ENCODE measurements at regions not wholly inside any gene's neighbourhood (a gene's known extent, or its start where the extent isn't known, plus 50 kb on each side); places are given as distances from the start of the nearest gene placed in this dataset.
"Not testable (repeated sequence)": the region's sequence is repeated elsewhere in the genome, so short reads cannot be mapped to it uniquely, and the experiment has no call there.

DNA sequence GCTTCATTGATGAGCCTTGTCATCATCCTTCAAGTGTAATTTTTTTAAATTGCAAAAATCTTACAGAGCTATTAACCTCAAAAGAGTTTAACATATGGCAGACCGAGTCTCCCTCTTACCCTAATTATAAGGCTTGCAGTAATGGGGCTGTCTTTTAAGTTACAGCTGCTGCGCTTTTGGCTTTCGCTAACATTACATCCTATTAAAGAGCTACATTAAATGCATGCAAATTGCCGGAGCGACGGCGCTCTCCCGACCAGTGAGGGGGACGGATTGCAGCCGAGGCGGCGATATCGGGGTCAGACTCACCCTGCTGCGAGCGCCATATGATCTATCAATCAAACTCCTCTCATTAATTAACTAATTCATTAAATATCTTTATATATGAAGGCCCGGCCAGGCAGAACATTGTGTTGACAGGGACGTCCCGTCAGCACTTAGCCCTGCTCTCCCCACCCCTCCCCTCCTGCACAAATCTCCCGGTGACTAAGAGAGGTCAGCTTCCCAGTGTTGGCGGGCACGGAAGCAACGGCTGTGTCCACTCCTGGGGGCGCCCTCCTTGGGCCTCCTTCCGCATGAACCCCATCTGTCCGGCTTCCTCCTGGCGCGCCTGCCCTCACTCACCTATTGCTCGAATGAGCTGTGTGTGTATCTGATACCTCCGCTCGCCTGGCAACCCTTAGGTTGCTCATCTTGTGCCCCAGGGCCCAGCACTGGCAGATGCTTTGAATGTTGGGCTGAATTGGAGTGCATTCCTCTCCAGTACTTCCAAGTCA is 156.0 kb upstream of the CADM1 start:
- DNase-seq: no peak

DNA sequence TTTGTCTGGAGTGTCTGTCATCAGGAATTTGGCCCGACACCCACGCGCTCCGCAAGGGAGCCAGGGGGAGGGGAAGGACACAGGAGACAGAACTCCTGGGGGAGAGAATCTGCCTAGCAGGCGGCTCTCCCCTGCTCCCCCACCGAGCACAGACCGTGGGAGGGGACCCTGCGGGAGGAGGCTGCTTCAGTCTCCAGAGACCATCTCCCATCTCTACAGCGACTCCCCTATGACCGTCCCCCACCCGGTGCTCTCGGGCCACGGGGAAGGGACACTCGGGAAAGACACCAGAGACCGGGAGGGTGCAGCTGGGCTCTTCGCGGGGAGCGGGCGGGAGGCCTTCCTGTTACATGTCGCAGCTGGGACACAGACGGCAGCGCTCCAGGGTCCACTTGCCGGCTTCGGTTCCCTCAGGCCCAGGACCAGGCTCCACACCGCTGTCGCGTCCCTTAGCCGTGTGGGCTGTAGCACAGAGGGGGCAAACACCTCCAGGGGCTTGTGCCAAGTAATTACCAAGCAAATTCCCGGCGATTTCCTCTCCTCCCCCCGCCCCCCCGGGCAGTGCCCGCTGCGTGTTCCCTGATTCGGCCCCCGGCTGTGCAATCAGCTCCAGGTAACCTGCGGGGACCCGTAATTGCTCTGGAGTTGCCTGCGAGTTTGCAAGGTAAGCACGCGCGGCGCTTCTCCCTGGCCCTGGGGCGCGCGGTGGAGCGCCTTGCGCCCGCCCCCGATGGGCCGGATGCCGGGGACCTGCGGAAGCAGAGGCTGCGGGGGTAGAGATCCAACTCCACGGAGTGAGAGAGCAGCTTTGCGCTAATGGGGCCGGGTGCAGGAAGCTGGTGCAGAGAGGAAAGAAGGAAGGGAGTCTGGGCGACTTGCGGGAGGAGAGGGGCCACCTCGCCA is 155.1 kb upstream of the CADM1 start:
- DNase-seq: no peak

DNA sequence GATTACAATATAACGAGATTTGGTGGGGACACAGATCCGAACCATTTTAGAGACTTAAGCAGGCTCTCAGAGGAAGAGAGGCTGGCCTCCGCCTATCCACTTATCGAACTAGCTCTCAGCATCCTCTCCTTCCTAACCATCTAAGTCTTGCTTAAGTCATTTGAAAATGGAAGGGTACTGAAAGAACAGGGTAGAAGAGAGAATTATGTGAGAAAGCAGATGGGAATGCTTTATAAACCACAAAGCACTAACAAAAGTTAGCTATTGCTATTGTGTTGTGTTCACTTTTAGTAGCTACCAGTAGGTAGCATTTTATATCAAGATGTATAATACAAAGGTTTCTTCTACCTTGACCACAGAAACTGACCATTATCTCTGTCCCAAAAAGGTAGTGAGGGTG is 153.4 kb upstream of the CADM1 start:
- DNase-seq: no peak

DNA sequence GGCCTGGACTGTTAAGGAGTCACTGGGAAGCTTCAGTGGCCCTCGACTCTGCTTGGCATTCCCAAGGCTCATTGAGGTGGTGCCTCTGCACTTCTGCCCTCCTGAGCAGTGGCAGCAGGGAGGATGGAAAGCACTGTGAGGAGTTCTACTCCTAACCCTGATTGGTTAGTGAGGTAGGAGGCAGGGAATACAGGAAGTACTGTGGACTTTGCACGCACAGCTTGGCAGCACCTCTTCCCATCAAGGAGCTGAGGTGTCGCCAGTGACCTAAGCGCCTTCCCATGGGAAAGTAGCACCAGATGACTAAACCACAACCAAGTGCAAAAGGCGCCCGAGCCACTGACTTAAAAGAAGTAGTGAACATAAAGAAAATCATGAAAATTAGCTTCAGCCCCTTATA is 152.5 kb upstream of the CADM1 start:
- no peak for DNase-seq

DNA sequence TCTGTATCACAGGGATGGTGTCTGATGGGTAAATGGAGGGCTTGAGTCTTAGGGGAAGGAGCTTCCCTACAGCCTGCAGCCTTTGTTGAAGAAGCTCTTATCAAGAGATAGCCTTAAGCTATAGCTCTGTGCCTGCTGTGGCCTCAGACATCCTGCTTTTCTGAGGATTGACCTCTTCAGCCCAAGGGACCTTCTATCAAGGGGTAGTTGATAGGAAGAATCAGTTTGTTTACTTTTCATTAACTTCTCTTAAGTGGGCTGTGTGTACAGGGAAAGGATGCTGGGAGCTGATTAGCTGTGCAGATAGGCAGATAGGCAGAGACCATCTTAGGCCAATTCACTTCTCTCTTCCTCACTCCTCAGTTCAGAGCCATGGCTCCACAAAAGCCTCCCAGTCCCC is 151.8 kb upstream of the CADM1 start:
- DNase-seq: no peak

DNA sequence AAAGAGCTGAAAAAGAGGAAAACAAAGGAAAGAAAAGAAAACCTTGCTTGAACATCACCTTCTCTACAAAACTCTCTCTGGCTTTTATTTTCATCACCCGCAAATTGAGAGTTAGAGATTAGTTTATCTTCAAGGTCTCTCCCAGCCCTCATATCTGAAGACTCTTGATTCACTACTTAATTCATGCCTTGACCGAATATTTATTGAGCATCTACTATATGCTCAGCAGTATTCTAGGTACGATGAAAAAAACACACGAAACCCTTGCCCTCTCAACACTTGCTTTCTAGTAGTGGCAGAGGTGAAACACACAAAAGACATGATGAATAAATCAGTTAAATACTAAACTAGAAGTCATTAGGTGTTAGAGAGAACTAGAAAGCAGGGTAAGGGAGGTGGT is 150.6 kb upstream of the CADM1 start:
- DNase-seq: no peak

DNA sequence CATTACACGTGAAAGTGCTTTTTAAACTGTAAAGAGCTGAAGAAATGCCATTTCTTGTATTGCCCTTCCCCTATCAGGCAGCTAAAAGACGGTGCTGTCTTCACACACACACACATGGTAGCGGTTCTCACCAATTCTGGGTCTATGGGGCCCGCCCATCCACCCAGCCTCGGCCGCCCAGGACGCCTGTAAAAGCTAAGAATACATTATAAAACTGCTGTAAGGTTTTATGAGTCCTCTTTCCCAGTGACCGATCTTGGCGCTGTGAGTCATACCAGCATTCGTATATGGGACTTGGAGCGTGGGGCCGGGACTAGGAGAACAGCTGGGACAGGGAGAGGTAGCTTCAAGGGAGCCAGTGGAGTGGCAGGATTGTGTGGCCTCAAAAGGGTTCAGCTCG is 149.7 kb upstream of the CADM1 start:
- no peak for DNase-seq

DNA sequence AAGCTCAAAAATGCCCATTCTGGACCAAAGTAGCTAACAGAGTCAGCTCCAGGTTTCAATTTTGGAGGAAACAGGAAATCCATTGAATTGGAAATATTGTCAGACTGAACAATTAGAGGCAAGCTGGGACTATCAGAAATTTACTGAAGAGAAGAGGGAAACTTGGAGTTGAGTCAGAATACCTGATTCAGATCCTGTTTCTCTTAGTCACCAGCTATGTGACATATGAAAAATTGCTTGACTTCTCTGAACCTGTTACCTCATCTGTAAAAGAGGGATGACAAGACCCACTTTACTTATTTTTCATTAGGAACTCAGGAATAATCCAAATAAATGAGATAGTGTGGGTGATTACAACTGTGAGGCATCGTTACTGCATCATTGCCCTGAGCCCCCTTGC is 148.9 kb upstream of the CADM1 start:
- no peak for DNase-seq

DNA sequence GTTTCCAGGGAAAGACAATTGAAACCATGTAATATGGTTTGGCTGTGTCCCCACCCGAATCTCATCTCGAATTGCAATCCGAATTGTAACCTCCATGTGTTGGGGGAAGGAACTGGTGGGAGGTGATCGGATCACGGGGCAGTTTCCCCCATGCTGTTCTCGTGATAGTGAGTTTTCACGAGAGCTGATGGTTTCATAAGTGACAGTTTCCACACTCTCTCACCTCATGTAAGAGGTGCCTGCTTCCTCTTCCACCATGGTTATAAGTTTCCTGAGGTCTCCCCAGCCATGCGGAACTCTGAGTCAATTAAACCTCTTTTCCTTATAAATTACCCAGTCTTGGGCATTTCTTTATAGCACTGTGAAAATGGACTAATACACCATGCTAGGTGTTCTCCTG is 148.3 kb upstream of the CADM1 start:
- no peak for DNase-seq

DNA sequence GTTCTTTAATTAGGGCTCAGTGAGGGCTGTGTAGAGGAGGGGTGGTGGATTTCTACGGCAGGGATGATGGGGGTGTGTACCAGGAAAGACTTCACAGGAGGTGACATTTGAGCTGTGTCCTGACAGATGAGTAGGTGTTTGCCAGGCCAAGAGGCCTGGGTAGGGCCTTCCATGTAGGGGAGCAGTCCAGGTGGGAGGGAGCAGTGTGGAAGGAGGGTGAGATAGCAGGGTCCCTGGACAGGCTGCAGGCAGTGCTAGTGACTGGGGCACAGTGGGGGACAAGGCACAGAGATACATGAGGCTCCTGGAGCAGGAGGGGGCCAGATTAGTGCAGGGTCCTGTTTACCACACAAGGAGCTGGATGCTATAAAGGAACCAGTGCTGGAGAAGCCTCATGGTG is 147.9 kb upstream of the CADM1 start:
- no peak for DNase-seq

DNA sequence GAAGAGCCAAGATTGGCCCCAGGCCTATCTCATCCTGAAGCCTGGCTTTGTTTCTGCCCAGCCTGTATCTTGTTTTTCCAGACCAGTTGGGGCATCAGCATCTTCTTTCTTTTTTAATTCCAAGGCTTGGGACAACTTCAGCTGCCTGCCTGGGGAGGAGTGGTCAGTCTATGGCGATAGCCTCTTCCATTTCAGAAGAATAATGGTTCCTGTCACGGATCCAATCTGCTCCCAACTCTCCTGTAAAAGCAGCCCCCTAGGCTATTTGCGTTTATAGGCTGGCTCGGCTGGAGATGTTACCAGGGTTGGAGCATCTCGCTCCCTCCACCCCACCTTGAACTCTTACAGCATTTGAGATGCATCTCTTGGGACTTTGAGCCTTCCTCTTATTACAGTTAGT is 145.2 kb upstream of the CADM1 start:
- no peak for DNase-seq

DNA sequence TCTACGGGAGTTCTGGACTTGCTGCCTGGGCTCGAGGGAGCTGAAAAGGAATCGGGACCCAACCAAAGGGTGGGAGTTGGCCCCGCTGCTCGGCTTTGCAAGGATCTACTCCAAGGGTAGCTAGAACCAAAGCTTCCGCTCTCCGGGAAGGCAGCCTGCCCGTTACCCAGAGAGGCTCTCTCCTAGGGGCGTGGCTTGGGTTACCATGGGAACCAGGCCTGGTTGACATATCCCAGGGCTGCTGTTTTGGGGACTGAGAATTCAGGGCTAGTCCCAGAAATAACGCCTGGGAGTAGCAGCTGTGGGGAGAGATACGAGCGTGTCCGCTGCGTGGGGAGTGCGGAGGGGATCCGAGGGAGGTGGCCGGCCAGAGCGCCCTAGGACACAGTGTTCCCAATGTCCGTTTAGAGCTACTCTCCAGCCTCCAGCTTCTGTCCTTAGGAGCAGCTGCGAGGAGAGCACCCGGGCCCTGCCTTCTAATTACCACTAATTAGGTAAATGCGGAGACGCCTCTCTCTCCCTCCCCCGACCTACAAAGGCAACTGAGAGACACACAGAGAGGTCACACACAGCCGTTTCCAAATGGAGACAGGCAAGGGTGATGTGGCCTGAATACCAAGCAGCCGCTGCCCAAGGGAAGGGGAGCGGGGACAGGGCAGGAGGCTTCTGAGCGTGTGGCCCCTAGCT is 141.6 kb upstream of the CADM1 start:
- no peak for DNase-seq

DNA sequence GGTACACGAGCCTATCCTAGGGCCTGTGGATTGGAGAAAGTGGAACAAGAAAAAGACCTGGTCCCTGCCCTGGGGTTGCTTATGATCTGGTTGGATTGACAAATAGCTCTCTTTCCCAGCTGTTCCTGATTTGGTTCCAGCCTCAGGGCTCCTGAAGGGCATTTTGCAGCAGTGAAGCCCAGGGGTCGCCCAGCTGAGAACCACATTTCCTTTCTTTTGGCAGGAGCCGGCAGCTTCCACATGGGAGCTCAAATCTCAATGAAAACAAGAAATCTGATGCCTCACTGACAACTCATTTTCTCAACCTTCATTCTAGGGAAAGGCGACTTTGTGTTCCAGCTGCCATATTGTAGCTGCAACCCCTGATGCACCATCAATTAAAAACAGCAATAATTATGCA is 140.6 kb upstream of the CADM1 start:
- no peak for DNase-seq

DNA sequence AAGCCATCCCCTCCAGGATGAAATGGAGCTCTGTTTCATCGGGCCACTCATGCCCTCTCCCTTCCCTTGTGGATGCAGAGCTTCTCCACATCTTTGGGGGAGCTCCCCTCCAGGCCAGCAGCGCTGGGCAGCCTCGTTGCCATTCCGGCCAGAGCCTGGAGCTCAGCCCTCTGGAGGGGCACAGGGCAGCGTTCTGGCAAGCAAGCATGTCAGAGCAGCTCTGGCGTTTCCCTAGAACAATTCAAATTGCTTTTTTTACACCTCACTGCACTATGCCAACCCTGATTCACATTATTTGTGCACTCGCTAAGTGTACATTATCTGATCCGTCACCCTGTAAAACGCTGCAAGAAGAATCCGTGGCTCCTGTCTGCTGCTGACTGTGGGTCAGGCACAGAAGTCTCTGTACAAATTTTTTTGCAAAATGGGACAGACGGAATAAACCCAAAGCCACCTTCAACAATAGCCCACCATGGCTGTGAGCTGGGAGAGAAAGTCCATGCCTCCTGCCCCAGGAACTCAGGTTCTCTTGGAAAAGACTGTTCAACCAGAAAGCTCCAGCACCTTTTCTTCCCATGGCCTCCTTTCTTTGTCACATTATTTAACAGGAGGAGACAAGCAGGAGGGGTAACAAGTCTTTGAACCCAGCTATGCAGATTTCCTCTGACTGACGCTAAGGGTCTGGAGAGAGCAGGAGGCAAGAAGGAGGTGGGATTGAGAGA is 139.5 kb upstream of the CADM1 start:
- DNase-seq: no peak

DNA sequence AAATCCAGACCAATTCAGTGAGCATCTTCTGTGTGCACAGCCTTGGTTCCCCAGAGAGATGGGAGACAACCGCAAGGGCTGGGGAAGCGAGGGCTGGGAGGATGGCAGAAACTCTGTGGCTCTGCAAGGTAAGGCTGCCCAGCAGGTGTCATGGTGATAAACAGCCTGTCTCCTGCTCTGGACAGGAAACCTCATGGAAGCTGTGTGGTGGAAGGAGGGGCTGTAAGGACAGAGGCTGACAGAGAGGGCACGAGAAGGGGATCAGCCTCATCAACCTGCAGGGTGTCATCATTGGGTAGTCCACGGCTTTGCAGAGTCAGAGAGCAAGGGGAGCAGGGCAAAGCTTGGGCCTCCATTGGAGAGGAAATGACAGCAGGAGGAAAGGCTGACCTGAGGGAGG is 138.4 kb upstream of the CADM1 start:
- DNase-seq: no peak

DNA sequence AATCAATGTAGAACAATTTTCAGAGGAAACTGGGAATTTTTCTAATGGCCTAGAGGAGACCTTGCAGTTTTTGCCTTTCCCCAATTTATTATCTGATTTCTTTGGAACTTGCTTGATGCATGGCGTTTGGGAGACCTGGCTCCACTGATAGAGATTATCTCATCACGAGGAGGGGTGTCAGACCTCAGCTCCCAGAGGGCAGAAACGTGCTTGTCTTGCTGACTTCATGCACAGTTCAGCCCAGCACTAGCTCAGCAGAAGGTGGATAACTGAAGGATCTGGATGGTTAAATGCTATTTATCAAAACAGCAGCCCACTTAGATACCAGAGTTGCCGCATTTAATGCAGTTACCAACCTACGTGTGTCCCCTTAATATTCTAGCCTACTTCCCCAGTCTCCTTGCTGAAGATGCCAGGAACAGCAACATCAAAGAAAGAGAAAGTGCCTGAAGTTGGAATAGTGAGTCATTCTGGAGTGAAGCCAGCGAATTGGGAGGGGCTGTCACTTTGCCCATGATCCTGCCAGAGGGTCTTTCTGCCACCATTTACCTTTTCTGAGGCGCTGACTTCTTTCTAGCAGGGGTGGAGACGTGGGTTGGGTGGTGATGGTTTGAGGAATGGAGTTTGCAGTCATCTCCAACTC is 133.5 kb upstream of the CADM1 start:
- no peak for DNase-seq

DNA sequence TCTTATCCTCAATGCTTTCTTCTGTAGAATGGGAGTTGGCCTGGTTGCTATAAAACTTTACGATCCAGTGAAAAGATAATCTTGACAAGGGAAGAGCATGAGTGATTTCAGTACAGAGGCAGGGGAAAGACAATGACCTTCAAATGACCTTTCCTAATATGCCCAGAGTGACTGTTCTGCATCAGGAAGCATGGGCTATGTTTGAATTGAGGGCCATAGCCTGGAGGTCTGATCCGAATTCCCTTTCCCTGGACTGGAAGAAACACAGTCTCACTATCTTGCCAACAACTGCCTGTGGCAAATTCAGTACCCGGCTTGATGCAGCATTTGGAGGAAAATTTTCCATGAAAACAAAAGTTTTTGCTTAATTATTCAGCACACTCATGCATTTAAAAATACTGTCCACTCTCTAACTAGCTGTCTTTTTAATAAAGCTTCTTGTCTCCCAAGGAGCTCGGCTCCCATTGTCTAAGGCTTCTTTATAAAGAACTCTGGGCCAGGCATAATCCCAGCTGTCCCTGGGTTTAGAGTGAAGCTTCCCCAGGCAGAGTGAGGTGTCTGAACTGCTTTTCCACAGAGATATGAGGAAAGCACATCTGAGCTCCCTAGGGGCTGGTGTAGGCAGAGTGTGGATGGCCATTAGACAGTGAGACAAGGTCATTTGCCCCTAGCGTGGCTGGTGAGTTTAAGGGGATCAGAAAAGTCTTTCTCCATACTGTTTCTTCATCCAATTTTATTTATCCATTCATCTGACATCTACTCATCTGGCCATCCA is 132.7 kb upstream of the CADM1 start:
- DNase-seq: no peak

DNA sequence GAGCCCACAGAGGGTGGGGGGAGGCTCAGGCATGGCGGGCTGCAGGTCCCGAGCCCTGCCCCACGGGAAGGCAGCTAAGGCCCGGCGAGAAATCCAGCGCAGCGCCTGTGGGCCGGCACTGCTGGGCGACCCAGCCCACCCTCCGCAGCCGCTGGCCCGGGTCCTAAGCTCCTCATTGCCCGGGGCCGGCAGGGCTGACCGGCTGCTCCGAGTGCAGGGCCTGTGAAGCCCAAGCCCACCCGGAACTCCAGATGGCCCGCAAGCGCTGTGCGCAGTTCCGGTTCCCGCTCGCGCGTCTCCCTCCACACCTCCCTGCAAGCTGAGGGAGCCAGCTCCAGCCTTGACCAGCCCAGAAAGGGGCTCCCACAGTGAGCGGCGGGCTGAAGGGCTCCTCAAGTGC is 129.8 kb upstream of the CADM1 start:
- not testable (repeated sequence) for DNase-seq

DNA sequence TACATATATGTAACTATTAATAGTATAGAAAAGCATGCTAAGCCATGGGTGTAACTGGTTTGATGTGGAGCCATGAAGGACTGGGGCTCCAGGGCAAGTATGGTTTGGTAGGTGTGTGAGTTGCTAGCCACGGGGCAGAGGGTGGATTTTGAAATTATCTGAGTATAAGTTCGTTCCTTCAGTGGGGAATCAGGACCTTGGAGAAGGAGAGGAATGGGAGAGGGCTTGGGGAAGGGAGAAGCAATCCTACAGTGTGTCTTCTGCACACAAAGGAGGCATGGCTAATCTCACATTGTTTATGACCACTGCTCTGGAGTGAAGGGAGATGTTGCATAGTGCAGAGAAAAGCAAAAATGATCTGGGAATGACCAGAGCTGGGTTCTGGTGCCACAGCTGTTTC is 127.8 kb upstream of the CADM1 start:
- no peak for DNase-seq

DNA sequence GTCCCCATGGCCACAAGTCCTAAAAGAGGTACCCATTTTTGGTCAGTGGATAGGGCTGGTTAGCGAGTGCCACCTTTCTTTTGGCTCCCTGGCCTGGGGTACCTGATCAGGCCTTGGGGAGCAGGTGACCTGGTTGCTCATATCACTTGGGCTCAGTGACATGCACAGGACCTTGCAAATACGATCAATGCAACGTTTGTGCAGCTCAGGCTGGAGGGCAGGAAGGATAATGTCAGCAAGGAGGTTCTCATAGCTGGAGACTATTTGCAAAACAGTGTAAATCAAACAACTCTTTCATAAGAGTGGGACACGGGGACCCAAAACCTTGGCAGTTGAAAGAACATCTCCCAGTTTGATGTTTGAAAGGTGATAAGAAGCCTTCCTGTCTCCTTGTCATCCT is 127.4 kb upstream of the CADM1 start:
- DNase-seq: no peak

DNA sequence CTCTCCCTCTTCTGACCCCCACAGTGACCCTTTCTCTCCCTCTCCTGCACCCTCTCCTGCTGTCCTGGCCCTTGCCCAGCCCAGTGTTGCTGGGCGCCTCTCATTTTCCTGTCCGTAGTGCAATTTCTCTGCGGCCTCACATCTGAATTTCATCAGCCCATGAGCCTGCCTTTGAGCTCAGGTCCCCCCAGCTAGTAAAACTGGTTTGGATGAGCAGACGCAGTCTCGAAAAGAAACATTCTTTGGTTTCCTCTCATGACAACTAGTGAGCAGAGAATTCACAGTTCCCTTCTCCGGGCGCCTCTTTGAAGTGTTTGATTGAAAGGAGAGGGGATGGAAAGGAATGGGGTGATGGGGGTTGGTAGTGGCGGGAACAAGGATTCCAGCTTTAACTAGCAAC is 126.0 kb upstream of the CADM1 start:
- no peak for DNase-seq

Measured in RPMI8226 (cell line).